22Rv1 (cell line): ENCODE measurements at regions not wholly inside any gene's neighbourhood (a gene's known extent, or its start where the extent isn't known, plus 50 kb on each side); places are given as distances from the start of the nearest gene placed in this dataset.

Experiments
- H3K27ac ChIP-seq: fragments of 450-650 bp; 2 replicates; pipeline ENCODE4 v1.5.1; 2017
- ZFX ChIP-seq: fragments of 450-650 bp; IDR thresholded peaks from 2 replicates; pipeline ENCODE4 v1.6.1; 2017; ENCODE audit warnings: antibody characterized with exemption, borderline replicate concordance
- TF ChIP-seq, protein P1 (sequence below): fragments of 450-650 bp; IDR thresholded peaks from 2 replicates; pipeline ENCODE4 v1.5.1; 2017; ENCODE audit warnings: mild to moderate bottlenecking

DNA sequence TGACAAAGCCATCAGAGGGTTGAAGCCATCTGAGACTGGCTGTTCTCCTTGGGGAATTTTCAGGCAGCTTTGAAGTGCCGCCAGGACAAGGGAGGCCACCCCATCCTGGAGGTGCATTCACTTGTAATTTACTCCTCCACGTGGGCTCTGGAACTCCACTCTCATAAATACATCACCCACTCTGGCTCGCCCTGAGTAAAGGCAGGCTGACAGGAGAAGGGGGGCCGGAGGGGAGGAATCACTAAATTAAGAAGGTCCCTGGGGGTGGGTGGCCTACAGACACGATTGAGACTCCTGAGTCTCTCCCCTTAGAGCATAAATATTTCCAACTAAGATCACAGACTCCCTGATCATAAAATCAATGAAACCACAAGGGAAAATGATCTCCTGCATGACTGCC lies 56.3 kb upstream of the HNF1B start:
- no peak for TF ChIP-seq ZFX
- no peak overlapping the region for H3K27ac ChIP-seq

DNA sequence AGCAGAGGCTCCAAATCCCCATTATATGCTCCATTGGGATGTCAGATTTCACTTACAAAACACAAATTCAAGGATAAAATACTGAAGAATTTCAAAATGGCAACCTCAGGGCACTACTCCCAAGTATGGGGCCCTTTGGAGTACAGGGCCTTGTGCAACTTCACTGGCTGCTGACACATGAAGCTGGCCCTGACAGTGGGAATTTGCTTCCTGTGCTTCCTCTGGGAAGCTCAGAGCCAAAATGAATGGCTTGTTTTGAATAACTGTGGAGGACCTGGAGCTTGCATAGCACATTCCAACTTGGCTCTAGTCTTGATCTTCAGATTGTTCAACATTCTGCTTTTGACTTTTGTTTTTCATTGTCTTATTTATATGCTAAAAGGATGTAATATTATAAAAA lies 52.3 kb upstream of the HNF1B start:
- TF ChIP-seq, protein P1, sequence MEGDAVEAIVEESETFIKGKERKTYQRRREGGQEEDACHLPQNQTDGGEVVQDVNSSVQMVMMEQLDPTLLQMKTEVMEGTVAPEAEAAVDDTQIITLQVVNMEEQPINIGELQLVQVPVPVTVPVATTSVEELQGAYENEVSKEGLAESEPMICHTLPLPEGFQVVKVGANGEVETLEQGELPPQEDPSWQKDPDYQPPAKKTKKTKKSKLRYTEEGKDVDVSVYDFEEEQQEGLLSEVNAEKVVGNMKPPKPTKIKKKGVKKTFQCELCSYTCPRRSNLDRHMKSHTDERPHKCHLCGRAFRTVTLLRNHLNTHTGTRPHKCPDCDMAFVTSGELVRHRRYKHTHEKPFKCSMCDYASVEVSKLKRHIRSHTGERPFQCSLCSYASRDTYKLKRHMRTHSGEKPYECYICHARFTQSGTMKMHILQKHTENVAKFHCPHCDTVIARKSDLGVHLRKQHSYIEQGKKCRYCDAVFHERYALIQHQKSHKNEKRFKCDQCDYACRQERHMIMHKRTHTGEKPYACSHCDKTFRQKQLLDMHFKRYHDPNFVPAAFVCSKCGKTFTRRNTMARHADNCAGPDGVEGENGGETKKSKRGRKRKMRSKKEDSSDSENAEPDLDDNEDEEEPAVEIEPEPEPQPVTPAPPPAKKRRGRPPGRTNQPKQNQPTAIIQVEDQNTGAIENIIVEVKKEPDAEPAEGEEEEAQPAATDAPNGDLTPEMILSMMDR, result no peak
- no peak for TF ChIP-seq ZFX
- no peak overlapping the region for H3K27ac ChIP-seq

DNA sequence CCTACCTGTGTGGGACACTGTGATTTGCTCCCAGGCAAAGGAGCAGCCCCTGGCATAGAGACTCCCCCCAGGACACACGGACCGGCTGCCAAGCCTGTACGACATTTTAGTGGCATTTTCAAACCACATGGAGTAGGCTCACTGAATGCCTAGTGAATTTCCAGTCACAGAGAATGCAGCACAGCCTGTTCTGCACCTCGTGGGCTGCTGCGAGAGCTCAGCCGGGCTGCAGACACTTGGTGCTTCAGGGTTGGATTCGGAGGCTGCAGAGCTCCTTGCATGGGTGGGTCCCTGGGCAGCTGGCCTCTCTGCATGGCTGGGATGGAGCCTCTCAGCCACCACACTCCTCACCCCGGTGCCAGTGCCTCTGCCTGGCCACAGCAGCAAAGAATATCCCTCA lies 51.2 kb upstream of the HNF1B start:
- no peak overlapping the region for H3K27ac ChIP-seq
- no peak for TF ChIP-seq ZFX
- TF ChIP-seq, protein P1, result no peak
